ENCODE measurements at regions not wholly inside any gene's neighbourhood (a gene's known extent, or its start where the extent isn't known, plus 50 kb on each side); places are given as distances from the start of the nearest gene placed in this dataset.
"Not testable (repeated sequence)": the region's sequence is repeated elsewhere in the genome, so short reads cannot be mapped to it uniquely, and the experiment has no call there.

GRCh38 chr11:116371146-116371545, 401.6 kb downstream of the BUD13 start:
- TF ChIP-seq CTCF (IDR thresholded peaks at IDR 0.05; ENCODE audit: control insufficient read depth, insufficient read depth, low read depth, low read length, missing control alignments), result no peak
- no peak for DNase-seq (ENCODE audit: low read depth)
- no peak overlapping the region for H3K4me3 ChIP-seq (ENCODE audit: control insufficient read depth, low read depth, low read length)

- no peak for TF ChIP-seq CTCF (IDR thresholded peaks at IDR 0.05; ENCODE audit: control insufficient read depth, insufficient read depth, low read depth, low read length, missing control alignments)
- no peak for DNase-seq (ENCODE audit: low read depth)
- no peak overlapping the region for H3K4me3 ChIP-seq (ENCODE audit: control insufficient read depth, low read depth, low read length)
Measured at GRCh38 chr11:116368784-116369183, 404.0 kb downstream of the BUD13 start.

GRCh38 chr11:116366980-116367645, 405.7 kb downstream of the BUD13 start:
- no peak for DNase-seq (ENCODE audit: low read depth)
- no peak overlapping the region for H3K4me3 ChIP-seq (ENCODE audit: control insufficient read depth, low read depth, low read length)
- no peak for TF ChIP-seq CTCF (IDR thresholded peaks at IDR 0.05; ENCODE audit: control insufficient read depth, insufficient read depth, low read depth, low read length, missing control alignments)

- no peak for TF ChIP-seq CTCF (IDR thresholded peaks at IDR 0.05; ENCODE audit: control insufficient read depth, insufficient read depth, low read depth, low read length, missing control alignments)
- no peak for DNase-seq (ENCODE audit: low read depth)
- H3K4me3 ChIP-seq (ENCODE audit: control insufficient read depth, low read depth, low read length), result no peak overlapping the region
Measured at GRCh38 chr11:116366451-116366850, 406.3 kb downstream of the BUD13 start.

GRCh38 chr11:116364925-116365324, 407.9 kb downstream of the BUD13 start:
- not testable (repeated sequence) for H3K4me3 ChIP-seq (ENCODE audit: control insufficient read depth, low read depth, low read length)

GRCh38 chr11:116364348-116364747, 408.4 kb downstream of the BUD13 start:
- DNase-seq (ENCODE audit: low read depth), result no peak
- no peak for TF ChIP-seq CTCF (IDR thresholded peaks at IDR 0.05; ENCODE audit: control insufficient read depth, insufficient read depth, low read depth, low read length, missing control alignments)

More at GRCh38 chr11:116364925-116365324, 407.9 kb downstream of the BUD13 start:
- not testable (repeated sequence) for DNase-seq (ENCODE audit: low read depth)

GRCh38 chr11:116360221-116360941, 412.4 kb downstream of the BUD13 start:
- no peak overlapping the region for H3K4me3 ChIP-seq (ENCODE audit: control insufficient read depth, low read depth, low read length)
- no peak for DNase-seq (ENCODE audit: low read depth)
- TF ChIP-seq CTCF (IDR thresholded peaks at IDR 0.05; ENCODE audit: control insufficient read depth, insufficient read depth, low read depth, low read length, missing control alignments), result no peak

More at GRCh38 chr11:116364348-116364747, 408.4 kb downstream of the BUD13 start:
- no peak overlapping the region for H3K4me3 ChIP-seq (ENCODE audit: control insufficient read depth, low read depth, low read length)

All from AG09309 (cell line).